Trophoblast cell (in vitro differentiated cells and primary cell): ENCODE measurements at regions not wholly inside any gene's neighbourhood (a gene's known extent, or its start where the extent isn't known, plus 50 kb on each side); places are given as distances from the start of the nearest gene placed in this dataset.

ENCODE experiments used
- DNase-seq, 2 donors: peaks; one replicate each; pipeline ENCODE4 v3.0.0-alpha.2; 2016
- H2AFZ ChIP-seq: 2 replicates; pipeline ENCODE4 v1.6.1; 2013; ENCODE audit warnings: low read length, moderate library complexity, mild to moderate bottlenecking; ENCODE audit not compliant: insufficient read depth, poor library complexity
- H2AK5ac ChIP-seq: 2 replicates; pipeline ENCODE4 v1.6.1; 2013; ENCODE audit warnings: mild to moderate bottlenecking, low read length
- H2BK120ac ChIP-seq: 2 replicates; pipeline ENCODE4 v1.6.1; 2013; ENCODE audit warnings: low read length, mild to moderate bottlenecking, moderate library complexity; ENCODE audit not compliant: insufficient read depth, poor library complexity
- H2BK12ac ChIP-seq: 2 replicates; pipeline ENCODE4 v1.6.1; 2013; ENCODE audit warnings: mild to moderate bottlenecking, low read length, moderate library complexity
- H2BK5ac ChIP-seq: 2 replicates; pipeline ENCODE4 v1.6.1; 2013; ENCODE audit warnings: low read length, low read depth, moderate library complexity, mild to moderate bottlenecking; ENCODE audit not compliant: poor library complexity
- H3K14ac ChIP-seq: 2 replicates; pipeline ENCODE4 v1.6.1; 2013; ENCODE audit warnings: mild to moderate bottlenecking, low read length
- H3K18ac ChIP-seq: 2 replicates; pipeline ENCODE4 v1.6.1; 2013; ENCODE audit warnings: mild to moderate bottlenecking, low read length
- H3K23ac ChIP-seq: 2 replicates; pipeline ENCODE4 v1.6.1; 2013; ENCODE audit warnings: low read length
- H3K27ac ChIP-seq: 2 replicates; pipeline ENCODE4 v1.5.1; 2013; ENCODE audit warnings: low read depth, mild to moderate bottlenecking, inconsistent platforms, low read length, moderate library complexity
- H3K27me3 ChIP-seq: 2 replicates; pipeline ENCODE4 v1.6.1; 2013; ENCODE audit warnings: inconsistent platforms, mild to moderate bottlenecking, low read length, moderate library complexity; ENCODE audit not compliant: insufficient read depth
- H3K36me3 ChIP-seq, 2 experiments: 1 replicate in 1 of 2; 2 replicates in 1 of 2; pipeline ENCODE4 v1.6.1; 2013; ENCODE audit warnings: low read length in 2 of 2, mild to moderate bottlenecking in 2 of 2, moderate library complexity in 1 of 2; ENCODE audit not compliant: insufficient read depth in 2 of 2, control insufficient read depth in 1 of 2
- H3K4ac ChIP-seq: 2 replicates; pipeline ENCODE4 v1.6.1; 2013; ENCODE audit warnings: low read depth, mild to moderate bottlenecking, low read length, moderate library complexity
- H3K4me1 ChIP-seq, 2 experiments: 1 replicate in 1 of 2; 2 replicates in 1 of 2; pipeline ENCODE4 v1.6.1; 2013; ENCODE audit warnings: low read length in 2 of 2, mild to moderate bottlenecking in 2 of 2, moderate library complexity in 1 of 2; ENCODE audit not compliant: insufficient read depth in 2 of 2, control insufficient read depth in 1 of 2
- H3K4me2 ChIP-seq: 2 replicates; pipeline ENCODE4 v1.6.1; 2013; ENCODE audit warnings: inconsistent platforms, mild to moderate bottlenecking, low read length, moderate library complexity
- H3K4me3 ChIP-seq: 2 replicates; pipeline ENCODE4 v1.5.1; 2013; ENCODE audit warnings: mild to moderate bottlenecking, low read depth, low read length, inconsistent platforms
- H3K79me1 ChIP-seq: one replicate; pipeline ENCODE4 v1.6.1; 2013; ENCODE audit warnings: low read length
- H3K79me2 ChIP-seq: 2 replicates; pipeline ENCODE4 v1.6.1; 2013; ENCODE audit warnings: low read length, mild to moderate bottlenecking; ENCODE audit not compliant: control insufficient read depth, insufficient read depth, poor library complexity
- H3K9ac ChIP-seq: 2 replicates; pipeline ENCODE4 v1.6.1; 2013; ENCODE audit warnings: mild to moderate bottlenecking, low read length
- H3K9me3 ChIP-seq: 2 replicates; pipeline ENCODE4 v1.6.1; 2013; ENCODE audit warnings: low read depth, mild to moderate bottlenecking, control low read depth, inconsistent platforms, low read length; ENCODE audit not compliant: insufficient read depth
- H4K12ac ChIP-seq: 2 replicates; pipeline ENCODE4 v1.6.1; 2013; ENCODE audit warnings: low read depth, mild to moderate bottlenecking, low read length, moderate library complexity
- H4K8ac ChIP-seq: 2 replicates; pipeline ENCODE4 v1.6.1; 2013; ENCODE audit warnings: low read depth, mild to moderate bottlenecking, low read length, moderate library complexity
- H4K91ac ChIP-seq: one replicate; pipeline ENCODE4 v1.6.1; 2013; ENCODE audit warnings: low read depth, mild to moderate bottlenecking, low read length, moderate library complexity
- WGBS: extraction: QIAGEN DNeasy Blood & Tissue Kit; methylation state at CpG from one replicate; pipeline ENCODE4 v1.1.7; 2013; ENCODE audit warnings: missing lambda C conversion rate; ENCODE audit not compliant: insufficient read length, insufficient coverage; ENCODE audit errors: extremely low coverage; 5-methylcytosine and 5-hydroxymethylcytosine counted together

DNA sequence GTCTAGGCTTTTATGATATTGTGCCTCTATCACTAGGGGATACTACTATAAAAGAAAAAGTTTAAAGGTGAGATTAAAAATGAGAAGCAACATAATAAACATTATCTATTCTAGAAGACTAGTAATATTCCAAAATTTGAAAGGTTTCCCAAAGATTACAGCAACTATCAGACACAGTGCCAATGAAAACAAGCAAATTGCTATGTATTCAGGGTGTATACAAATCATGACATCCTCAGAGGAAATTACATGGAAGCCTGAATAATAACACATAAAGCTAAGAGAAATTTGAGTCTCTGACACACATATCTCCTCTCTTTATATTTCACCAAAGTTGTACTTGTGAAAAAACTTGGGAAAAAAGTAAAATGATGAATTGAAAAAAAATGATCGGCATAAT, 327.0 kb downstream of the SEC23A start:
- Histone ChIP-seq H3K18ac (no peak overlapping the region), H3K23ac (no peak overlapping the region), H3K14ac (no peak overlapping the region), H4K12ac (no peak overlapping the region), H3K27ac (no peak overlapping the region), H3K36me3 (no peaks in the 10 kb centered on the region), H2BK5ac (no peak overlapping the region), H2AK5ac (no peak overlapping the region), H4K8ac (no peak overlapping the region), H2AFZ (no peak overlapping the region), H3K9me3 (peaks cover 2% of the 10 kb centered on the region), H3K9ac (no peak overlapping the region), H3K4me1 (no peaks in the 10 kb centered on the region), H4K91ac (no peak overlapping the region), H3K4ac (no peak overlapping the region), H3K4me3 (no peak overlapping the region), H2BK12ac (no peak overlapping the region), H3K4me2 (no peak overlapping the region), H3K27me3 (no peaks in the 10 kb centered on the region), H3K79me1 (no peaks in the 10 kb centered on the region), H3K79me2 (no peaks in the 10 kb centered on the region), H2BK120ac (no peak overlapping the region)
- WGBS, result no CpG with 5 or more reads among the region's 1 CpG
- DNase-seq, result no peak

DNA sequence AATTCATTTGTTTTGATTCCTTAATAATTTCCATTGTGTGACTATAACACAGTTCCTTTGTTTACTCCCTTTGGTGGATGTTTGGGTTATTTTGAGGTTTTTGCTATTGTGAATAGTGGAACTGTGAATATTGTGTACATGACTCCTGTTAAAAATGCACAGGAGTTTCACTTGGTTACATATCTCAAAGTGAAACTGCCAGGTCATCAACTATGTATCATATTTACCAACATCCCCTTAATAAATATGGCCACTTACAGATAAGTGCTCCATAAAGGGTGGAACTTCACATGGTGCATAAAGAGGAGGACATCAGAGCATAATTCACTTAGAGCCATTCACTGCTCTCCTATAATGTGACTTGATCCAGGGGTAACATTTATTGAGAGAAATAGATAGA, 328.9 kb downstream of the SEC23A start:
- H4K12ac ChIP-seq, result no peak overlapping the region
- H2BK120ac ChIP-seq, result no peak overlapping the region
- H4K91ac ChIP-seq, result no peak overlapping the region
- H3K79me2 ChIP-seq, result no peaks in the 10 kb centered on the region
- H3K27ac ChIP-seq, result no peak overlapping the region
- no peak for DNase-seq
- no peak overlapping the region for H3K4me2 ChIP-seq
- H3K9ac ChIP-seq, result no peak overlapping the region
- no peak overlapping the region for H3K18ac ChIP-seq
- H3K4me3 ChIP-seq, result no peak overlapping the region
- H3K4me1 ChIP-seq, result no peaks in the 10 kb centered on the region
- H2AK5ac ChIP-seq, result no peak overlapping the region
- no peaks in the 10 kb centered on the region for H3K36me3 ChIP-seq
- H2AFZ ChIP-seq, result no peak overlapping the region
- H3K4ac ChIP-seq, result no peak overlapping the region
- H2BK5ac ChIP-seq, result no peak overlapping the region
- H2BK12ac ChIP-seq, result no peak overlapping the region
- H3K27me3 ChIP-seq, result no peaks in the 10 kb centered on the region
- H3K23ac ChIP-seq, result no peak overlapping the region
- no peak overlapping the region for H3K14ac ChIP-seq
- H3K79me1 ChIP-seq, result no peaks in the 10 kb centered on the region
- peaks cover 2% of the 10 kb centered on the region for H3K9me3 ChIP-seq
- no peak overlapping the region for H4K8ac ChIP-seq

DNA sequence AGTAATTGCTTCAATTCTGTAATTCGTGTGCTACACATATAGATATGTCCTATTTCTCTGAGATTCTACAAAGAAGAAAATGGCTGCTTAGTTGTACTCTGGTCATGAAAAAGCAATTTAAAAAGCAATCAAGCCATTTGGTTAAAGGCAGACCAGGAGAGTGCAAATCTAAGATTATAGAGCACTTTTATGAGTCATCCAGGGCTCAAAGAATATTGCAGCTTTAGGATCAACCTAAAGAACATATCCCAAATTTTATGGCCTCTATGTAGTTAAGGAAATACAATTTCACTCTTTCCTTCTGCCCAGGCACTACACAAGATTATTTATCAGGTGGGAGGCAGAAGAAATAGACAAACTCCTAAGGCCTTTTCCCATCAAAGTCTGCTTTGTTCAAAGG, 332.8 kb downstream of the SEC23A start:
- Histone ChIP-seq H3K18ac (no peak overlapping the region), H3K4me2 (no peak overlapping the region), H3K79me1 (no peaks in the 10 kb centered on the region), H2BK120ac (no peak overlapping the region), H4K91ac (no peak overlapping the region), H3K27me3 (no peaks in the 10 kb centered on the region), H4K8ac (no peak overlapping the region), H3K9me3 (no peaks in the 10 kb centered on the region), H3K4me3 (no peak overlapping the region), H2BK5ac (no peak overlapping the region), H4K12ac (no peak overlapping the region), H2AFZ (no peak overlapping the region), H3K9ac (no peak overlapping the region), H3K4me1 (no peaks in the 10 kb centered on the region), H3K36me3 (no peaks in the 10 kb centered on the region), H3K23ac (no peak overlapping the region), H3K27ac (no peak overlapping the region), H2BK12ac (no peak overlapping the region), H3K14ac (no peak overlapping the region), H2AK5ac (no peak overlapping the region), H3K79me2 (no peaks in the 10 kb centered on the region), H3K4ac (no peak overlapping the region)
- WGBS, result no CpG with 5 or more reads among the region's 1 CpG
- no peak for DNase-seq

DNA sequence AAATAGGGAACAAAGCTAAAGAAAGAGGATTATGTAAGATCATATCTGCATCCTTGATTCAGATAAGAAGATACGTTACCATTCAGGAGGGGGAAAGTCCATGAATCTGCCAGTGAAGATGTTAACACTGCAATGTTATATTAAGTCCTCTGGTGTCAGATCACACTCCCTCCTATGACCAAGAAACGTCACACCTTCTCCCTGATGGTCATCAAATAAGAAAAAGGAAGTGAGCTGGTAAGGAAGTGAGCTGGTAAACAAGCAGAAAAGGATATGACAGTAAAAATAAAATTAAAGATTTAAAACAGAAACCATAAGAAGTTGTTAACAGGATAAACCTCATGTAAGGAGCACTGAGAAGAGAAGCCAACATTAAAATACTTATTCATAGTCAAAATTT, 340.2 kb downstream of the SEC23A start:
- Histone ChIP-seq H3K36me3 (no peaks in the 10 kb centered on the region), H2BK120ac (no peak overlapping the region), H4K91ac (no peak overlapping the region), H2AFZ (no peak overlapping the region), H3K27me3 (no peaks in the 10 kb centered on the region), H3K4me2 (no peak overlapping the region), H3K4me3 (no peak overlapping the region), H3K79me1 (no peaks in the 10 kb centered on the region), H3K14ac (no peak overlapping the region), H3K4me1 (no peaks in the 10 kb centered on the region), H3K18ac (no peak overlapping the region), H4K8ac (no peak overlapping the region), H2AK5ac (no peak overlapping the region), H2BK12ac (no peak overlapping the region), H4K12ac (no peak overlapping the region), H3K27ac (no peak overlapping the region), H3K4ac (no peak overlapping the region), H3K9me3 (no peaks in the 10 kb centered on the region), H3K9ac (no peak overlapping the region), H3K79me2 (no peaks in the 10 kb centered on the region), H2BK5ac (no peak overlapping the region), H3K23ac (no peak overlapping the region)
- no CpG with 5 or more reads among the region's 2 CpGs for WGBS
- no peak for DNase-seq

DNA sequence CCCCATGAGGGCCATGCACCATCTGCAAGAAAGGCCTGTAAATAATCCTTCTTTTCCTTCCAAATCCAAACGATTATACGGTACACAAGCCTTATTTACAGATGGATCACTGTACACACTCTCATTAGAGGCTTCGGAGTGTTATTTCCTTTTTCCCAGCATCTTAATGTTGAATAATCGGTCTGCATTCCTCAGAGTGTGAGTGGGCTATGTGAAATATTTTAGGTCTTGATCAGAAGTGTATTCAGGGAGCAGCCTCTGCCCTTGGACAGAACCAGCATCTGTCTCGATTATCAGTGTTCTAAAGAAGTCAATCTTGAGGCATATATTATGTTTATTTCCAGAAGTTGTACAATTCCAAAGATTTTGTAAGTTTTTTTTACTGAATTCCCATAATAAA, 340.6 kb downstream of the SEC23A start:
- H3K27ac ChIP-seq, result no peak overlapping the region
- no peaks in the 10 kb centered on the region for H3K36me3 ChIP-seq
- H3K9ac ChIP-seq, result no peak overlapping the region
- H3K4ac ChIP-seq, result no peak overlapping the region
- no peak overlapping the region for H3K18ac ChIP-seq
- H3K27me3 ChIP-seq, result no peaks in the 10 kb centered on the region
- no peak overlapping the region for H3K23ac ChIP-seq
- no peak overlapping the region for H4K12ac ChIP-seq
- no peaks in the 10 kb centered on the region for H3K9me3 ChIP-seq
- no peak overlapping the region for H4K91ac ChIP-seq
- no peaks in the 10 kb centered on the region for H3K4me1 ChIP-seq
- no peaks in the 10 kb centered on the region for H3K79me1 ChIP-seq
- no peak overlapping the region for H2BK12ac ChIP-seq
- no peak overlapping the region for H3K14ac ChIP-seq
- H3K79me2 ChIP-seq, result no peaks in the 10 kb centered on the region
- no peak overlapping the region for H2AFZ ChIP-seq
- H3K4me2 ChIP-seq, result no peak overlapping the region
- H2AK5ac ChIP-seq, result no peak overlapping the region
- no peak for DNase-seq
- H2BK5ac ChIP-seq, result no peak overlapping the region
- H4K8ac ChIP-seq, result no peak overlapping the region
- H3K4me3 ChIP-seq, result no peak overlapping the region
- no peak overlapping the region for H2BK120ac ChIP-seq
- WGBS, result no CpG with 5 or more reads among the region's 5 CpGs
